Left ventricle myocardium inferior (tissue), 1 donor: ENCODE measurements at regions not wholly inside any gene's neighbourhood (a gene's known extent, or its start where the extent isn't known, plus 50 kb on each side); places are given as distances from the start of the nearest gene placed in this dataset.

ENCODE experiments used
- DNase-seq: peaks from one replicate; pipeline ENCODE4 v3.0.0-alpha.2; 2020
- H3K27ac ChIP-seq: fragments of 200-600 bp; replicated peaks from 2 replicates; pipeline ENCODE4 v1.8.0; 2021
- H3K27me3 ChIP-seq: fragments of 200-600 bp; 2 replicates; pipeline ENCODE4 v1.8.0; 2021; ENCODE audit warnings: low read depth
- H3K36me3 ChIP-seq: fragments of 200-600 bp; 2 replicates; pipeline ENCODE4 v1.8.0; 2021
- H3K4me1 ChIP-seq: fragments of 200-600 bp; 2 replicates; pipeline ENCODE4 v1.8.0; 2021
- H3K4me3 ChIP-seq: fragments of 200-600 bp; 2 replicates; pipeline ENCODE4 v1.8.0; 2021; ENCODE audit warnings: mild to moderate bottlenecking, moderate library complexity
- H3K9me3 ChIP-seq: fragments of 200-600 bp; replicated peaks from 2 replicates; pipeline ENCODE4 v1.8.0; 2021
- intact Hi-C: fragments of 100-400 bp; cut with micrococcal nuclease; formaldehyde crosslinking; loops from one replicate; pipeline ENCODE4 v1.11.0; 2022
- TF ChIP-seq, protein P1 (sequence below): fragments of 200-600 bp; IDR thresholded peaks from 2 replicates; pipeline ENCODE4 v1.8.0; 2021; ENCODE audit warnings: antibody characterized with exemption, mild to moderate bottlenecking, borderline replicate concordance
- donor health status: DM: no; HTN: yes; CAD: no; lungs with severe emphysema.

DNA sequence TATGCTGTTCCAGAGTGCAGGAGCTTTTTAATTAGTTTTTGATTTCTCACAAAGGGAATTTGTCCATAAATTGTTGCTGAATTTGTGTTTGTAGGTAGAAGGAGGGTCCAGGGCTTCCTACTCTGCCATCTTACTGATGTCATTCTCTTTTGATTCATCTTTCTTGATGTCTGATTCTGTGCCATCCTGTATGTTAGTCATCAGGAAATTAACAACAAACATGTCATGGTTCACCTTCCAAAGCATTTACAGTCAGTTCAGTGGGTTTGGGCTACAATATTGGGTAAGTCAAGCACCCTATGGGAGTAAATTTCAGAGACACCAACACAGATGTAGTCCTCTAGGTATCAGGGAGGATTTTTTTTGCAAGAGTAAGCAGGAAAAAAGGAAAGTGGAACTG lies 135.2 kb upstream of the SLC38A2 start:
- TF ChIP-seq, protein P1, sequence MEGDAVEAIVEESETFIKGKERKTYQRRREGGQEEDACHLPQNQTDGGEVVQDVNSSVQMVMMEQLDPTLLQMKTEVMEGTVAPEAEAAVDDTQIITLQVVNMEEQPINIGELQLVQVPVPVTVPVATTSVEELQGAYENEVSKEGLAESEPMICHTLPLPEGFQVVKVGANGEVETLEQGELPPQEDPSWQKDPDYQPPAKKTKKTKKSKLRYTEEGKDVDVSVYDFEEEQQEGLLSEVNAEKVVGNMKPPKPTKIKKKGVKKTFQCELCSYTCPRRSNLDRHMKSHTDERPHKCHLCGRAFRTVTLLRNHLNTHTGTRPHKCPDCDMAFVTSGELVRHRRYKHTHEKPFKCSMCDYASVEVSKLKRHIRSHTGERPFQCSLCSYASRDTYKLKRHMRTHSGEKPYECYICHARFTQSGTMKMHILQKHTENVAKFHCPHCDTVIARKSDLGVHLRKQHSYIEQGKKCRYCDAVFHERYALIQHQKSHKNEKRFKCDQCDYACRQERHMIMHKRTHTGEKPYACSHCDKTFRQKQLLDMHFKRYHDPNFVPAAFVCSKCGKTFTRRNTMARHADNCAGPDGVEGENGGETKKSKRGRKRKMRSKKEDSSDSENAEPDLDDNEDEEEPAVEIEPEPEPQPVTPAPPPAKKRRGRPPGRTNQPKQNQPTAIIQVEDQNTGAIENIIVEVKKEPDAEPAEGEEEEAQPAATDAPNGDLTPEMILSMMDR: no peak
- H3K9me3 ChIP-seq: peaks cover 55% of the 10 kb centered on the region
- H3K4me3 ChIP-seq: no peak overlapping the region
- H3K36me3 ChIP-seq: no peaks in the 10 kb centered on the region
- H3K4me1 ChIP-seq: no peaks in the 10 kb centered on the region
- H3K27me3 ChIP-seq: no peaks in the 10 kb centered on the region
- intact Hi-C loops: no loop called here
- no peak for DNase-seq
- H3K27ac ChIP-seq: no peak overlapping the region

DNA sequence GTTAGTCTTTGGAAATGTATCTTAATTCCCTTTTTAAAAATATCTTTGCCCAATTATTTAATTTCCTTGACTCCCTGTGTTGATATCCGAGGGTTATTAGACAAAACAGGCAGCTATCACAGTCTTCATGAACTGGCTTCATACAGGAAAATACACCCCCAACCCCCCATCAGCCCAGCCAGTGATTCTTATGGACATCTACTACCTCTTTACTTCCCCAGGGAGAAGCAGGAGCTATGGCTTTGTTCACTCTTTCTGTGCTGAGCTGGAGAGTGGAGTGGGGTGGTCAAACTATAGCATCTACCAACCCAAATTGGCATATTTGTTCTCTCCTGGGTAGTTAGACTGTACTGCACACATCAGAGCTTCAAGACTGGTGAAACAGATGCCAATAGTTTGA lies 134.4 kb upstream of the SLC38A2 start:
- TF ChIP-seq, protein P1: no peak
- Histone ChIP-seq H3K4me1 (no peaks in the 10 kb centered on the region), H3K27me3 (no peaks in the 10 kb centered on the region), H3K4me3 (no peak overlapping the region), H3K9me3 (peaks cover 57% of the 10 kb centered on the region), H3K36me3 (no peaks in the 10 kb centered on the region), H3K27ac (no peak overlapping the region)
- no peak for DNase-seq
- intact Hi-C loops: no loop called here

DNA sequence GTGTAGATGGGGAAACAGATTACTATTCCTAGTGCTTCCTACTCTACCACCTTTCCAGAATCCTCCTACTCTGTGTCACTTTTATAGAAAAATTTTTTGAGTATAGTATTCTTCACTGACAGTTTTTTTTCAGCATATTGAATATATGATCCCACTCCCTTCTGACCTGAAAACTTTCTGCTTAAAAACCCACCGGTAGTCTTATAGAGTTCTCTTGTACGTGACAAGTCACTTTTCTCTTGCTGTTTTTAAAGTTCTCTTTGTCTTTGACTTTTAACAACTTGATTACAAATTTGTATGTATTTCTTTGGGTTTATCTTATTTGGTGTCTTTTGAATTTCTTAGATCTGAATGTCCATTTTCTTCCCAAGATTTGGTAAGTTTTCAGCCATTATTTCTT lies 133.6 kb upstream of the SLC38A2 start:
- H3K36me3 ChIP-seq: no peaks in the 10 kb centered on the region
- TF ChIP-seq, protein P1: no peak
- H3K4me3 ChIP-seq: no peak overlapping the region
- no peaks in the 10 kb centered on the region for H3K27me3 ChIP-seq
- H3K4me1 ChIP-seq: no peaks in the 10 kb centered on the region
- DNase-seq: no peak
- intact Hi-C loops: no loop called here
- no peak overlapping the region for H3K27ac ChIP-seq
- H3K9me3 ChIP-seq: peaks cover 59% of the 10 kb centered on the region

DNA sequence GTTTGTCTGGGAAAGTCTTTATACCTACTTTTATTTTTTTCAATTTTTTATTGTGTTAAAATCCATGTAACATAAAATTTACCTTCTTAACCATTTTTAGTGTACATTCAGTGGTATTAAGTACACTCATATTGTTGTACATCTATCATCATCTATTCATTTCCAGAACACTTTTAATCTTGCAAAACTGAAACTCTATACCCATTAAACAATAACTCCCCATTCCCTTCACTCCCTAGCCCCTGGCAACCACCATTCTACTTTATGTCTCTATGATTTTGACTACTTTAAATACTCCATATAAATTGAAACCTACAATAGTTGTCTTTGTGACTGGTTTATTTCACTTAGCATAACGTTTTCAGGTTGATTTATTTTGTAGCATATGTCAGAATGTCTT lies 131.9 kb upstream of the SLC38A2 start:
- Histone ChIP-seq H3K4me1 (no peaks in the 10 kb centered on the region), H3K27me3 (no peaks in the 10 kb centered on the region), H3K4me3 (no peak overlapping the region), H3K36me3 (no peaks in the 10 kb centered on the region), H3K9me3 (peaks cover 61% of the 10 kb centered on the region), H3K27ac (no peak overlapping the region)
- no peak for DNase-seq
- TF ChIP-seq, protein P1: no peak
- intact Hi-C loops: no loop called here

DNA sequence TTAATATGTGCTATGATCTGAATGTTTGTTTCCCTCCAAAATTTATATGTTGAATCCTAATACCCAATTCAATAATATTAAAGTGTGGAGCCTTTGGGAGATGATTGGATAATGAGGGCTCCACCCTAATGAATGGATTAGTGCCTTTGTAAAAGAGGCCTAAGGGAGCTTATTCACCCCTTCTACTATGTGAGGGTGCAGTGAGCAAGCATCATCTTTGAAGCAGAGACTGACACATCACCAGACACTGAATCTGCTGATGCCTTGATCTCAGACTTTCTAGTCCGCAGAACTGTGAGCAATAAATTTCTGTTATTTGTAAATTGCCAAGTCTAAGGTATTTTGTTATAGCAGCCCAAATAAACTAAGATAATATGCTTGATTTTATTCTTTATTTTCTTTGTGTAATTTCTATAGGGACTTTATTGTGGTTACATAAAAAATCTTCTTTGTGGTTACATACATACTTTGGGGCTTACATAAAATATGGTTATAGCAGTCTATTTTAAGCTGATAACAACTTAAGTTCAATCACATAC lies 131.1 kb upstream of the SLC38A2 start:
- intact Hi-C loops: no loop called here
- no peaks in the 10 kb centered on the region for H3K36me3 ChIP-seq
- no peak overlapping the region for H3K4me3 ChIP-seq
- H3K4me1 ChIP-seq: no peaks in the 10 kb centered on the region
- no peaks in the 10 kb centered on the region for H3K27me3 ChIP-seq
- no peak overlapping the region for H3K27ac ChIP-seq
- peaks cover 61% of the 10 kb centered on the region for H3K9me3 ChIP-seq
- no peak for DNase-seq
- TF ChIP-seq, protein P1: no peak

DNA sequence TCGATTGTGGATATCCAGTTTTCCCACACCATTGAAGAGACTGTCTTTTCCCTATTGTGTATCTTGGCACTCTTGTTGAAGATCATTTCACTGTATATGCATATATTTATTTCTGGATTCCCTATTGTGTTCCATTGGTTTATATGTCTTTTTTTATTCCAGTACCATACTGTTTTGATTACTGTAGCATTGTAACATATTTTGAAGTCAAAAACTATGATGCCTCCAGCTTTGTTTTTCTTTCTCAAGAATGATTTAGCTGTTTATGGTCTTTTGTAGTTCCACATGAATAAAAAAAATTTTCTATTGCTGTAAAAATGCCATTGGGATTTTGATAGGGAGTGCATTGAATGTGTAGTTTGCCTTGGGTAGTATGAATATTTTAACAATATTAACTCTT lies 128.1 kb upstream of the SLC38A2 start:
- H3K27me3 ChIP-seq: no peaks in the 10 kb centered on the region
- peaks cover 45% of the 10 kb centered on the region for H3K9me3 ChIP-seq
- TF ChIP-seq, protein P1: no peak
- H3K4me3 ChIP-seq: no peak overlapping the region
- H3K4me1 ChIP-seq: no peaks in the 10 kb centered on the region
- no peak for DNase-seq
- H3K27ac ChIP-seq: no peak overlapping the region
- H3K36me3 ChIP-seq: no peaks in the 10 kb centered on the region
- intact Hi-C loops: no loop called here
